Breast epithelium (tissue), 3 donors: ENCODE measurements at regions not wholly inside any gene's neighbourhood (a gene's known extent, or its start where the extent isn't known, plus 50 kb on each side); places are given as distances from the start of the nearest gene placed in this dataset.

ENCODE experiments used
- POLR2A ChIP-seq: fragments of 450-650 bp; IDR thresholded peaks from one replicate; pipeline ENCODE4 v1.6.1; 2016; ENCODE audit warnings: antibody characterized with exemption, mild to moderate bottlenecking, moderate library complexity
- POLR2AphosphoS5 ChIP-seq, 3 donors: sonication (generic); formaldehyde crosslinking; IDR thresholded peaks; one replicate each; pipeline ENCODE4 v1.6.1; 2017; ENCODE audit warnings: antibody characterized with exemption in 3 of 3
- TF ChIP-seq, protein P1 (sequence below), 3 donors: fragments of 450-650 bp; IDR thresholded peaks; one replicate each; pipeline ENCODE4 v1.5.1; 2016 to 2017; ENCODE audit warnings: antibody characterized with exemption in 3 of 3, mild to moderate bottlenecking in 3 of 3, moderate library complexity in 3 of 3

DNA sequence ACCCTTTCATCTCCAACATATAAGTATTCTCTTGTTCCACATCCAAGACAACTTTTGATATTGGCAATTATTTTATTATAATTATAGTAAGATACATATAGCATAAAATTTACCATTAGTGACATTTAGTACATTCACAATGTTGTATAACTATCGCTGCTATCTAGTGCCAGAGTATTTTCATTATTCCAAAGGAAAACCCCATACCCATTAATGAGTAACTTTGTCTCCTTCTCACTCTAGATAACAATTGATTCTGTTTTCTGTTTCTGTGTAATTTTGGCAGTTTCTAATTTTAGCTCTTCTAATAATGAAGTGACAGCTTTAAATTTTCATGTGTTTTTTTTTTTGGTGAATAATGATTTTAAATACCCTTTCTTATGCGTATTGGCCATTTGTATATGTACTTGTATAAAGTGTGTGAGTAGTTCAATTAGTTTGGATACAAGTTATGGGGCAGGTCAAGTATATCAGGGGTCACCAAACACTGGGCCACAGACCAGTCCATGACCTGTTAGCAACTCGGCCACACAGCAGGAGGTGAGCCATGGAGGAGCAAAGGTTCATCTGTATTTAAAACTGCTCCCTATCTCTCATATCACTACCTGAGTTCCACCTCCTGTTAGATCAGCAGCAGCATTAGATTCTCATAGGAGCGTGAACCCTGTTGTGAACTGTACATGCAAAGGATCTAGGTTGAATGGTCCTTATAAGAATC lies 97.2 kb upstream of the SYT1 start:
- TF ChIP-seq, protein P1, sequence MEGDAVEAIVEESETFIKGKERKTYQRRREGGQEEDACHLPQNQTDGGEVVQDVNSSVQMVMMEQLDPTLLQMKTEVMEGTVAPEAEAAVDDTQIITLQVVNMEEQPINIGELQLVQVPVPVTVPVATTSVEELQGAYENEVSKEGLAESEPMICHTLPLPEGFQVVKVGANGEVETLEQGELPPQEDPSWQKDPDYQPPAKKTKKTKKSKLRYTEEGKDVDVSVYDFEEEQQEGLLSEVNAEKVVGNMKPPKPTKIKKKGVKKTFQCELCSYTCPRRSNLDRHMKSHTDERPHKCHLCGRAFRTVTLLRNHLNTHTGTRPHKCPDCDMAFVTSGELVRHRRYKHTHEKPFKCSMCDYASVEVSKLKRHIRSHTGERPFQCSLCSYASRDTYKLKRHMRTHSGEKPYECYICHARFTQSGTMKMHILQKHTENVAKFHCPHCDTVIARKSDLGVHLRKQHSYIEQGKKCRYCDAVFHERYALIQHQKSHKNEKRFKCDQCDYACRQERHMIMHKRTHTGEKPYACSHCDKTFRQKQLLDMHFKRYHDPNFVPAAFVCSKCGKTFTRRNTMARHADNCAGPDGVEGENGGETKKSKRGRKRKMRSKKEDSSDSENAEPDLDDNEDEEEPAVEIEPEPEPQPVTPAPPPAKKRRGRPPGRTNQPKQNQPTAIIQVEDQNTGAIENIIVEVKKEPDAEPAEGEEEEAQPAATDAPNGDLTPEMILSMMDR (IDR thresholded peaks at IDR 0.05): no peak
- TF ChIP-seq POLR2A (no peak), POLR2AphosphoS5 (IDR thresholded peaks at IDR 0.05) (no peak)
